ENCODE measurements at regions not wholly inside any gene's neighbourhood (a gene's known extent, or its start where the extent isn't known, plus 50 kb on each side); places are given as distances from the start of the nearest gene placed in this dataset.

GRCh38 chr15:95848126-95848525 is 482.4 kb upstream of the NR2F2 start:
- TF ChIP-seq EZH2 (IDR thresholded peaks at IDR 0.05; ENCODE audit: insufficient read depth, poor library complexity, severe bottlenecking) (no peak), EZH2phosphoT487 (IDR thresholded peaks at IDR 0.05; ENCODE audit: insufficient read depth, low read depth) (no peak)

All from GM23248 (cell line).